ENCODE measurements at regions not wholly inside any gene's neighbourhood (a gene's known extent, or its start where the extent isn't known, plus 50 kb on each side); places are given as distances from the start of the nearest gene placed in this dataset.

- H3K27ac ChIP-seq: no peak overlapping the region
- no peak for TF ChIP-seq CTCF (conservative IDR thresholded peaks at IDR 0.05)
Observed at GRCh38 chr9:135372501-135373008, 107.0 kb upstream of the PPP1R26 start.

GRCh38 chr9:135373151-135373685 is 106.4 kb upstream of the PPP1R26 start:
- TF ChIP-seq CTCF (conservative IDR thresholded peaks at IDR 0.05): no peak

GRCh38 chr9:135373820-135374219 is 105.8 kb upstream of the PPP1R26 start:
- H3K27ac ChIP-seq: no peak overlapping the region
- no peak for TF ChIP-seq CTCF (conservative IDR thresholded peaks at IDR 0.05)

More at GRCh38 chr9:135373151-135373685, 106.4 kb upstream of the PPP1R26 start:
- H3K27ac ChIP-seq: no peak overlapping the region

- no peak for TF ChIP-seq CTCF (conservative IDR thresholded peaks at IDR 0.05)
- no peak overlapping the region for H3K27ac ChIP-seq
Observed at GRCh38 chr9:135374591-135374990, 105.0 kb upstream of the PPP1R26 start.

- H3K27ac ChIP-seq: no peak overlapping the region
- TF ChIP-seq CTCF (conservative IDR thresholded peaks at IDR 0.05): no peak
Observed at GRCh38 chr9:135375001-135375400, 104.6 kb upstream of the PPP1R26 start.

- no peak for TF ChIP-seq CTCF (conservative IDR thresholded peaks at IDR 0.05)
- H3K27ac ChIP-seq: no peak overlapping the region
Observed at GRCh38 chr9:135376511-135377265, 102.9 kb upstream of the PPP1R26 start.

GRCh38 chr9:135377431-135377830 is 102.2 kb upstream of the PPP1R26 start:
- H3K27ac ChIP-seq: no peak overlapping the region
- TF ChIP-seq CTCF (conservative IDR thresholded peaks at IDR 0.05): no peak

All from VCaP (cell line).